Adrenal gland (tissue), 9 donors: ENCODE measurements at regions not wholly inside any gene's neighbourhood (a gene's known extent, or its start where the extent isn't known, plus 50 kb on each side); places are given as distances from the start of the nearest gene placed in this dataset.
A peak's percentile ranks its signal among the peaks of the same experiment; 100 is the strongest.
"Not testable (repeated sequence)": the region's sequence is repeated elsewhere in the genome, so short reads cannot be mapped to it uniquely, and the experiment has no call there.

Experiments used
- DNase-seq, 7 donors: peaks; one replicate each; pipeline ENCODE4 v3.0.0-alpha.2; 2019 to 2020
- H3K27ac ChIP-seq, 5 donors: fragments of 200-600 bp; sonication (generic) in 4 of 5; 1 replicate in 3 of 5; 2 replicates in 2 of 5; pipeline versions ENCODE4 v1.5.1 to v1.8.0; 2016 to 2020; ENCODE audit warnings: mild to moderate bottlenecking in 1 of 5
- H3K27me3 ChIP-seq: fragments of 200-600 bp; 2 replicates; pipeline ENCODE4 v1.8.0; 2021
- H3K36me3 ChIP-seq, 2 donors: fragments of 200-600 bp; replicated peaks in 1 of 2; 1 replicate in 1 of 2; 2 replicates in 1 of 2; pipeline versions ENCODE4 v1.5.1 to v1.8.0; 2018 to 2022
- H3K4me1 ChIP-seq, 2 donors: fragments of 200-600 bp; replicated peaks in 1 of 2; 1 replicate in 1 of 2; 2 replicates in 1 of 2; pipeline versions ENCODE4 v1.5.1 to v1.8.0; 2018 to 2021
- H3K4me3 ChIP-seq, 4 donors: fragments of 200-600 bp; sonication (generic) in 3 of 4; one replicate each; pipeline ENCODE4 v1.5.1; 2016 to 2018
- H3K9me3 ChIP-seq, 3 donors: fragments of 200-600 bp; sonication (generic) in 1 of 3; replicated peaks in 1 of 3; 1 replicate in 2 of 3; 2 replicates in 1 of 3; pipeline versions ENCODE4 v1.5.1 to v1.8.0; 2016 to 2021
- CTCF ChIP-seq, 6 experiments: fragments of 450-650 bp in 4 of 6; fragments of 200-600 bp in 2 of 6; sonication (generic) in 1 of 6; IDR thresholded peaks; 1 replicate in 5 of 6; 2 replicates in 1 of 6; pipeline versions ENCODE4 v1.5.1 to v1.8.0; 2016 to 2021; ENCODE audit warnings: antibody characterized with exemption in 6 of 6, mild to moderate bottlenecking in 2 of 6, moderate library complexity in 1 of 6
- POLR2A ChIP-seq, 2 donors: fragments of 450-650 bp; IDR thresholded peaks; one replicate each; pipeline ENCODE4 v1.6.1; 2017; ENCODE audit warnings: antibody characterized with exemption in 2 of 2, mild to moderate bottlenecking in 2 of 2, moderate library complexity in 1 of 2
- WGBS, 4 donors: extraction: QIAGEN DNeasy Blood & Tissue Kit in 2 of 4; methylation state at CpG; one replicate each; pipeline versions ENCODE4 v1.1.5 to v1.1.7; 2013 to 2017; 5-methylcytosine and 5-hydroxymethylcytosine counted together
- intact Hi-C, 2 donors: fragments of 100-400 bp; cut with DNase I; formaldehyde crosslinking; loops; one replicate each; pipeline versions ENCODE4 v1.14.1 to v1.15.0; 2022 to 2023
- donor health status: healthy with polysubstance abuse.
- donor health status: Bipolar disorder and iron deficiency.
- donor health status: DM: yes; HTN: yes; CAD: no.
- donor health status: DM: no; HTN: no; CAD: no.
- donor health status: DM: no; HTN: no; CAD: no.

GRCh38 chr2:235227590-235227989 lies 266.3 kb upstream of the AGAP1 start:
- 64 to 75% (median 69%) methylated on average over 1 of the region's 1 CpG for WGBS, 4 donors
- no peak for DNase-seq
- intact Hi-C loops: no loop called here

DNA sequence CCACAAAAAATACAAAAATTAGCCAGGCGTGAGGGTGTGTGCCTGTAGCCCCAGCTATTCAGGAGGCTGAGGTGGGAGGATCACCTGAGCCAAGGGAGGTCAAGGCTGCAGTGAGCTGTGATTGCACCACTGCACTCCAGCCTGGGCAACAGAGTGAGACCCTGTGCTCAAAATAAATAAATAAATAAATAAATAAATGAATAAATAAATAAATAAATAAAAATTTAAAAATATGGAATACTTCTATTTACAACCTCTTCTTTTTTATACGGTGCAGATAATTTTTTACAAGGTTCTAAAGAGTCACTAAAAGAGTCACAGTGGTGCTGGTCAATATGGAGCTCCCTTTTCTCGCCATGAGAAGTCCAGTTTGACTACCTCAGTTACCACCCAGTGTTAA lies 265.4 kb upstream of the AGAP1 start:
- intact Hi-C loops, H3K9me3 ChIP-seq, DNase-seq, H3K27ac ChIP-seq, H3K36me3 ChIP-seq, H3K27me3 ChIP-seq, H3K4me3 ChIP-seq: not testable (repeated sequence)
- WGBS, 4 donors: 82 to 89% (median 86%) methylated on average over 3 of the region's 3 CpGs
- peaks cover 0 to 12% of the 10 kb centered on the region in 2 donors for H3K4me1 ChIP-seq

More at GRCh38 chr2:235227590-235227989, 266.3 kb upstream of the AGAP1 start:
- Histone ChIP-seq H3K4me3 (no peak overlapping the region), H3K9me3 (no peaks in the 10 kb centered on the region), H3K27ac (no peak overlapping the region), H3K27me3 (no peaks in the 10 kb centered on the region), H3K4me1 (peaks cover 0 to 12% of the 10 kb centered on the region in 2 donors), H3K36me3 (no peaks in the 10 kb centered on the region)
- no peak for TF ChIP-seq POLR2A (IDR thresholded peaks at IDR 0.05)
- TF ChIP-seq CTCF (IDR thresholded peaks at IDR 0.05): no peak

DNA sequence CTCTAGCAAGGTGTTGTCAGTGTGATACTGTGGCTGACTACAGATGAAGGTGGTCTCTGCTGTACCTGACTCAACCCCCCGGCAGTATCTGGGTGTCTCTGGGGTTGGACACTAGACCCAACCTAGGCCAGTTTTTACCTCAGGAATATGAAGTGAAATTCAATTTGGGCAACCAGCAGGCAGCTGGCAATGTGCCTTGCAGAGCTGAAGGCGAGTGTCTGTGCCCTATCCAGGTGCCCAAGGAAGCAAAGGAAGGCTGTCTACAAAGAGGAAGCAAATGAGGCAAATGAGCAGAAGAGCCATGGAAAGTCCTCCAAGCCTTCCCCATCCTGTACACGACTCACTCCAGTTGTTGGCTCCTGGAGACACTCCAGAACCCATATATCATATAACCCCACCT lies 264.6 kb upstream of the AGAP1 start:
- no peak for TF ChIP-seq POLR2A (IDR thresholded peaks at IDR 0.05)
- no peak for TF ChIP-seq CTCF (IDR thresholded peaks at IDR 0.05)
- H3K27me3 ChIP-seq: no peaks in the 10 kb centered on the region
- intact Hi-C loops: no loop called here
- H3K36me3 ChIP-seq: no peaks in the 10 kb centered on the region
- WGBS, 4 donors: 59 to 70% (median 63%) methylated on average over 3 of the region's 3 CpGs
- DNase-seq: no peak
- no peak overlapping the region for H3K27ac ChIP-seq
- H3K4me3 ChIP-seq: no peak overlapping the region
- peaks cover 0 to 12% of the 10 kb centered on the region in 2 donors for H3K4me1 ChIP-seq
- no peaks in the 10 kb centered on the region for H3K9me3 ChIP-seq

DNA sequence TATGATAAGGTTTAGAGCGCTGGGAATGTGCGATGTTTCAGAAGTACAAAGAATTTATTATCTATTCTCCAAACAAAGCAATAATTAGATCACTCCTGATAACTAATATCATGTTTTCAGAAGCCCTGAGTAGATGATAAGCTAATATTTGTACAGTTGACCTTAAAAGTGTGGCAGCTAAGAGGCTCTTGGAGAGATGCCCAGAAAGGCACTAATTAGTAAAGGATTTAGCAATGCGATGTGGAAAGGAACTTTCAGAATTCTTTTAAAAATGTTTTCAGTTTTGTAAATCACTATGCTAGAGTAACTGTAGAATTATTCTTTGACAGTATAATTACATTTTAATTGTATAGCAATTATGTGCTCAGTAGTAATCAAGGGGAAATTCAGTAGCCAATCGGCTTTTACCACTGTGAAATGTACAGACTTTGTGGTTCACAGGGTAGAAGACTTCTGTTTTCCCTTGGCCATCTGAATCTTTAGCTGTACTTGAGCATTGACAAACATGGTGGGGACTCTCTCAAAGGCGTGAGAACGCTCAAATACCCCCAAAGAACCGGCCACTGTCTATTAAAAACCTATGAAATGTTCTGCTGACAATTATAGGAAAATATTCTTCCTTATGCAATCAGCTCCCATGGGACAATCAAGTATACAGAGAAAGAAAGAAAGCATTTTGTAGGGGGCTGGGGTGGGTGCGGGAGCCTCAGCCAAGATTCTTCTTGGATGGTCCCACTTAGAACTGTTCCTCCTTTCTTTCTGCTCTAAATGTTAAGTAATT lies 262.8 kb upstream of the AGAP1 start:
- Histone ChIP-seq H3K9me3 (no peaks in the 10 kb centered on the region), H3K4me3 (no peak overlapping the region), H3K36me3 (no peaks in the 10 kb centered on the region), H3K27me3 (no peaks in the 10 kb centered on the region), H3K4me1 (peaks cover 0 to 12% of the 10 kb centered on the region in 2 donors), H3K27ac (peak overlapping the region in 1 of 5 donors; percentile 9)
- WGBS, 4 donors: 55 to 61% (median 59%) methylated on average over 8 of the region's 8 CpGs
- intact Hi-C loops: no loop called here
- peak in 1 of 7 donors; percentile 37 for DNase-seq
- TF ChIP-seq POLR2A (IDR thresholded peaks at IDR 0.05) (no peak), CTCF (IDR thresholded peaks at IDR 0.05) (no peak)
